HG03571 (cell line): ENCODE measurements at regions not wholly inside any gene's neighbourhood (a gene's known extent, or its start where the extent isn't known, plus 50 kb on each side); places are given as distances from the start of the nearest gene placed in this dataset.

ENCODE experiments used
- ATAC-seq: cut with Tn5 transposase; IDR thresholded peaks from one replicate; pipeline ENCODE4 v1.9.1; 2021; ENCODE audit not compliant: unreplicated experiment

DNA sequence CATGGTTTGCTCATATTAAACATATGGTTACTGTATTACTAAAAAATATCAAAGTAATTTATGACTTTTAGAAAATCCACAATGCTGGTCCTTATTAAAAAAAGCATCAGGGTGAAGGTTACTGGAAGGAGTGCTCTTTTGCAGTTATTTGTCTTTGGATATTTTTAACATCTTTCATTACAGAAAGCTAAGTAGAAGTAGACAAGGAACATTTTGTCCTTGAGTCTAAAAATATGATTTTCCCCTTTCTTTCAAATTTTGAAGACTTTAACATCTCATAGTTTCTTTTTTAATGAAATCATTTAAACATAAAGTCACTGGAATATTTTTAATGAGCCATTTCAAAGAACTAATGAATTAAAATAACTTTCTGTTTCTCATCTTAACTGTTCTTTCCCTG, 110.1 kb upstream of the TNS3 start:
- ATAC-seq = no peak

DNA sequence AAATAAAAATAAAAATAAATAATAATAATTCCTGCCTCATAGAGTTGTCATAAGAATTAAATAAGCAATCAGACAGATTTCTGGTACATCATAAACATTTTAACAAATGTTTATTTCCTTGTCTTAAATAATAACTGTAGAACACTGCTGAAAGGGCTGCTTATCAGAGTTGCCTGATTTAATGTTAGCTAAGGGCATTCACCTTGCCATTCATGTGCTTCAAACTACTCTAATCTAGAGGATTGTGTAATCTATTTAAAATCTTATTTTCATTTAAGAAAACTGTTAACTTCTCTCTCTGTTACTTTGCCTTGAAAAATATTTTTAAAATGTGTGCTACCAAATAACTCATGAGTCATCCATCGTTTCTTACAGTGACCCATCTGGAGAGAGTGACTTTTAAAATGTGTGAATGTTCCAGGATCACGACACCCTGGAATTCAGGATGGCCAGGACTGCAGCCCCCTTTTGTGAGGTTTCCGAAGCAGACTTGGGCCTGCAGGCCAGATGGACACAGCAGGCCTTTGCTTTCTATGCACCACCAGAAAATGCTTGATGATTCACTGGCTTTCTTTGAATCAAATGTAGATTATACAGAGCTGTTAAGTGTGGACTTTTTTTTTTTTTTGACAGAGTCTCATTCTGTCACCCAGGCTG, 109.1 kb upstream of the TNS3 start:
- no peak for ATAC-seq

- no peak for ATAC-seq
These were observed 107.6 kb upstream of the TNS3 start for GRCh38 chr7:47689558-47689957.

GRCh38 chr7:47688311-47689100, 106.6 kb upstream of the TNS3 start:
- no peak for ATAC-seq

DNA sequence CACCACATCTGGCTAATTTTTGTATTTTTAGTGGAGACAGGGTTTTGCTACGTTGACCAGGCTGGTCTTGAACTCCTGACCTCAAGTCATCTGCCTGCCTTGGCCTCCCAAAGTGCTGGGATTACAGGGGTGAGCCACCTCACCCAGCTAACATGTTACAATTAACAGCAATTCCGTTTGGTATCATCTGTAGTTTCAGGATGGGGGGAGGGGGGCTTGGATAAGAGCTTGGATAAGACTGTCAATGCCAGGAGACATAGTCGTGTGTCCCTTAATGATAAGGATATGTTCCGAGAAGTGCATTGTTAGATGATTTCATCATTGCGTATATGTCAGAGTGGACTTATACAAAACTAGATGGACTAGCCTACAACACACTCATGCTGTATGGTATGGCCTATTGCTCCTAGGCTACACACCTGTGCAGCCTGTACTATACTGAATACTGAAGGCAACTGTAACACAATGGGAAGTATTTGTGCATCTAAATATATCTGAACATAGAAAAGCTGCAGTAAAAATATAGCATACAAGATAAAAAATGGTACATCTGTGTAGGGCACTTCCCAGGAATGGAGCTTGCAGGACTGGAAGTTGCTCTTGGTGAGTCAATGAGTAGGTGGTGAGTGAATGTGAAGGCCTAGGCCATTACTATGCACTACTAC, 103.9 kb upstream of the TNS3 start:
- ATAC-seq = no peak

- ATAC-seq = no peak
These were observed 103.2 kb upstream of the TNS3 start for GRCh38 chr7:47685151-47685550.

- ATAC-seq = no peak
These were observed 102.8 kb upstream of the TNS3 start for GRCh38 chr7:47684728-47685127.

DNA sequence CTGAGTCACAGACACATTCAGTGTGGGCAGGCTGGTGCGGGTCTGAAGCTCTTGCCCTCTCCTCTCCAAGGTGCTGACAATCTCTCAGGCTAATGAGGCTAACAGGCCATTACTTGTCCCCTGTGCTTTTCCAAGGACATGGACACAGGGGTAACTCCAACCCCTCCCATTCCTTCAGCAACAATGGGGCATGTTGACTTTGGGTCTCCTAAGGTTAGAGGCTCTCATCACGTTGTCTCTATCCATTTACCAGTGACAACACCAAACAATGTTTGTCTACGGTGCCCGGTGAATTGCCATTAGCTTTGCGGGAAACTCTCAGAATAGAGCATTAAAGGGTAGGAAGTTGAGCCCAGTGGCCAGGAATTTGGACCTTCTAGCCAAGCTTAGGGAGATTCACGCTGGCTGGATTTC, 101.6 kb upstream of the TNS3 start:
- no peak for ATAC-seq

GRCh38 chr7:47682874-47683273, 101.0 kb upstream of the TNS3 start:
- ATAC-seq = no peak

DNA sequence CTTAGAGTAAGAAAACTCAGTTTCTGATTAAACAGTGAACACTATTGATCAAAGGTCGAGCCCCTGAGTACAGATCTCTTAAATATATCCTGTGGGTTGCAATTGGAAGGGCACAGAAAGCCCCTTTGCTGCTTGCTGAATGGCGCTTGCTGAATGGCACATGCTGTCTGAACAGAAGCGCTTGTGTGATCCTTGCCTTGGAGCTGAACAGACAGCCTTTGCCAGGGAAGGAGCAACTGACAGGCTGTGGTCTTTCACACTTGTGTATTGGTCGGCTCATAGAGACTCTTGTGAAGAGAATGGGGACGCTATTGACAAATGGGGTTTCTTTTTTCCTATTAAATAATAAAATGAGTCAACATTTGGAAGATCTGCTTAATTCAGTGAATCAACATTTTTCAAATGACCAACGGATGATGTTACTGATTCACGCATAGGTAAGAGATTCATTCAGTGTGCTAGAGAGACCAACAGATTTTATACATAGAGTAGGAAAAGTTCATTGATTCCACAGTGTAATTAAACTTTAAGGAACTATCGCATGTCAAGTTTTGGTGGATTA, 99.4 kb upstream of the TNS3 start:
- no peak for ATAC-seq

GRCh38 chr7:47678641-47679380, 96.9 kb upstream of the TNS3 start:
- ATAC-seq = no peak

DNA sequence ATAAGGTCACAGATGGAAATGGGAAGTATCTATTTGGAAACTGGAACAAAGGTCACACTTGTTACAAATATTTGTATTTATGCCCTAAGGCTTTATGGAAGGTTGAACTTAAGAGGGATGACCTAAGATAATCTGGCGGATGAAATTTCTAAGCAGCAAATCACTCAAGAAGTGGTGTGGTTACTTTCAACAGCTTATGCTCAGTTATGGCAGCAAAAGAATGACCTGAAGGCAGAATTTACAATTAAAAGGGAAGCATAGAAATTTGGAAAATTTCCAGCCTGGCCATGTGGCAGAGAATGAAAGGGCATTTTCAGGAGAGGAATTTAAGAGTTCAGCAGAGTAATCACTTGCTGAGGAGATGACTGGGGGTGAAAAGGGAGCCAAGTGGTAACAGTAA, 95.8 kb upstream of the TNS3 start:
- no peak for ATAC-seq

DNA sequence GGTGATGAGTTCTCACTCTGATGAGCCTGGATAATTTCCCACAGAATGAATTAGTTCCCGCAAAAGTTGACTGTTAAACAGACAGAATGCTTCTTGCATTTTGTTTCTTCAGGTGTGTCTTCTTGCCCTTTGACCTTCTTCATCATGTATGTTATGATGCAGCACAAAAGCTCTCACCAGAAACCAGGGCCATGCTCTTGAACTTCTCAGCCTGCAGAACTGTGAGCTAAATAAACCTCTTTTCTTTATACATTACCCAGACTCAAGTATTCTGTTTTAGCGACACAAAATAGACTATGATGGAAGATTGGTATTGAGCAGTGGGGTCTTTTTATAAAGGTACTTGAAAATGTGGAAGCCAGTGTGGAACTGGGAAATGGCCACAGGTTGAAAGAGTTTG, 95.2 kb upstream of the TNS3 start:
- no peak for ATAC-seq

GRCh38 chr7:47672977-47673381, 91.1 kb upstream of the TNS3 start:
- ATAC-seq = no peak

DNA sequence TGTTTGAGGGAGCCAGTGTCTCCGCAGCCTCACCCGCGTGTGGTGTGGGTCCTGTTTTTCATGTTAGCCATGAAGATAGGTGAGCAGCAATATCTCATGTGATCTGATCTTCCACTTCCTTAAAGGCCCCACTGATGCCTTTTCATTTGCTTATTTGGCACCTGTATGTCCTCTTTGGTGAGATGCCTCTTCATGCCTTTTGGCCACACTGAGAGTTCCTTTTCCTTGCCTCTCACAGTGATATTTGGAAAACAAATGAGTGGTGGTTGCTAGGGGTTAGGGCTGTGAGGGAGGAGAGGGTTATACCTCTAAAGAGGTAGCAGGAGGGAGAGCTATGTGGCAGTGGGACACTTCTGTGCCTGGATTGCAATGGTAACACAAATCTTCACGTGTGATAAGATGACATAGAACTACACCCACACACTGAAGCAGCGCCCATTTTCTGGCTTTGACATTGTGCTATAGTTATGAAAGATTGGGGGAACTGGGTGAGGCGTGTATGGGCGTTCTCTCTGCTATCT, 90.4 kb upstream of the TNS3 start:
- ATAC-seq = no peak

GRCh38 chr7:47671358-47671757, 89.4 kb upstream of the TNS3 start:
- ATAC-seq = no peak

- peak; percentile 86 for ATAC-seq
These were observed 88.8 kb upstream of the TNS3 start for GRCh38 chr7:47670729-47671128.

DNA sequence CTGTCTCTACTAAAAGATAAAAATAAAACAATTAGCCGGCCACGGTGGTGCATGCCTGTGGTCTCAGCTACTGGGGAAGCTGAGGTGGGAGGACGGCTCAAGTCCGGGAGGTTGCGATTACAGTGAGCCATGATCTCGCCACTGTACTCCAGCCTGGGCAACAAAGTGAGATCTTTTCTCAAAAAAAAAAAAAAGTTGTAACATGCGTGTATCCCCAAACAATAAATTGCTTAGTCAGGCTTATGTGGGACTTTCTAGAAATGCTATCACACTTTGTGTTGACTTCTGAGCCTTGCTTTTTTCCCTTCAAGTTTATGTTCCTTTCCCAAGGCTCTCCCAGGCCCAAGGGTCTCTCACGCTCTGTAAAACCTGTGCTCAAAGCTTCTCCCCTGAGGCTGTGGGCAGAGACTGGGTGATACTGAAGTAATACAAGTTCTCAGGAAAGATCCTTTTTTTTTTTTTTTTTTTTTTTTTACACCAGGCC, 88.0 kb upstream of the TNS3 start:
- ATAC-seq = no peak

- peak; percentile 60 for ATAC-seq
These were observed 87.4 kb upstream of the TNS3 start for GRCh38 chr7:47669178-47669891.
